ENCODE measurements at regions not wholly inside any gene's neighbourhood (a gene's known extent, or its start where the extent isn't known, plus 50 kb on each side); places are given as distances from the start of the nearest gene placed in this dataset.

- TF ChIP-seq CTCF (IDR thresholded peaks at IDR 0.05) (no peak), EP300 (IDR thresholded peaks at IDR 0.05) (no peak), POLR2A (IDR thresholded peaks at IDR 0.05) (no peak)
Measured at GRCh38 chr3:168995129-168995528, 668.4 kb downstream of the MECOM start.

Data from suprapubic skin (tissue), 3 donors.